KMS-11 (cell line): ENCODE measurements at regions not wholly inside any gene's neighbourhood (a gene's known extent, or its start where the extent isn't known, plus 50 kb on each side); places are given as distances from the start of the nearest gene placed in this dataset.
"Not testable (repeated sequence)": the region's sequence is repeated elsewhere in the genome, so short reads cannot be mapped to it uniquely, and the experiment has no call there.

Experiments used
- H2AFZ ChIP-seq: fragments of 200-600 bp; sonication (generic); 2 replicates; pipeline ENCODE4 v1.6.1; 2016; ENCODE audit warnings: antibody characterized with exemption, mixed run types, low read depth
- H3K27ac ChIP-seq: fragments of 200-600 bp; sonication (generic); 2 replicates; pipeline ENCODE4 v1.6.1; 2016; ENCODE audit warnings: mild to moderate bottlenecking, mixed run types
- H3K27me3 ChIP-seq: fragments of 200-600 bp; sonication (generic); 2 replicates; pipeline ENCODE4 v1.6.1; 2017; ENCODE audit warnings: mild to moderate bottlenecking, low read depth, mixed run types, moderate library complexity; ENCODE audit not compliant: insufficient read depth
- H3K36me3 ChIP-seq: fragments of 200-600 bp; sonication (generic); 2 replicates; pipeline ENCODE4 v1.6.1; 2017; ENCODE audit warnings: mild to moderate bottlenecking, mixed run types; ENCODE audit not compliant: insufficient read depth
- H3K4me1 ChIP-seq: fragments of 200-600 bp; sonication (generic); 2 replicates; pipeline ENCODE4 v1.6.1; 2016; ENCODE audit warnings: mild to moderate bottlenecking, low read depth, mixed run types; ENCODE audit not compliant: poor library complexity, severe bottlenecking
- H3K4me2 ChIP-seq: fragments of 200-600 bp; sonication (generic); 2 replicates; pipeline ENCODE4 v1.7.0; 2016; ENCODE audit warnings: mild to moderate bottlenecking, mixed run types
- H3K4me3 ChIP-seq: fragments of 200-600 bp; sonication (generic); IDR thresholded peaks from 2 replicates; pipeline ENCODE4 v1.6.1; 2017; ENCODE audit warnings: low read depth, low read length, mixed read lengths; ENCODE audit not compliant: insufficient read depth
- H3K79me2 ChIP-seq: fragments of 200-600 bp; sonication (generic); 2 replicates; pipeline ENCODE4 v1.6.1; 2016; ENCODE audit warnings: low read depth, mixed run types; ENCODE audit not compliant: insufficient read depth
- H3K9ac ChIP-seq: fragments of 200-600 bp; sonication (generic); 2 replicates; pipeline ENCODE4 v1.6.1; 2016; ENCODE audit warnings: mild to moderate bottlenecking, mixed run types
- H4K20me1 ChIP-seq: fragments of 200-600 bp; sonication (generic); 2 replicates; pipeline ENCODE4 v1.6.1; 2016; ENCODE audit warnings: mild to moderate bottlenecking, mixed run types; ENCODE audit not compliant: insufficient read depth
- CTCF ChIP-seq: fragments of 200-600 bp; sonication (generic); conservative IDR thresholded peaks from 2 replicates; pipeline ENCODE4 v1.6.1; 2017; ENCODE audit warnings: low read depth, mild to moderate bottlenecking, antibody characterized with exemption, low read length, moderate library complexity, mixed read lengths

GRCh38 chrX:138794246-138794645 lies 82.7 kb upstream of the FGF13 start:
- Histone ChIP-seq H3K4me3 (no peak overlapping the region), H3K36me3 (no peaks in the 10 kb centered on the region), H3K27me3 (no peaks in the 10 kb centered on the region), H3K79me2 (no peaks in the 10 kb centered on the region), H2AFZ (no peak overlapping the region), H3K27ac (no peak overlapping the region), H3K4me1 (no peaks in the 10 kb centered on the region), H3K4me2 (no peak overlapping the region), H3K9ac (no peak overlapping the region), H4K20me1 (no peaks in the 10 kb centered on the region)
- no peak for TF ChIP-seq CTCF

DNA sequence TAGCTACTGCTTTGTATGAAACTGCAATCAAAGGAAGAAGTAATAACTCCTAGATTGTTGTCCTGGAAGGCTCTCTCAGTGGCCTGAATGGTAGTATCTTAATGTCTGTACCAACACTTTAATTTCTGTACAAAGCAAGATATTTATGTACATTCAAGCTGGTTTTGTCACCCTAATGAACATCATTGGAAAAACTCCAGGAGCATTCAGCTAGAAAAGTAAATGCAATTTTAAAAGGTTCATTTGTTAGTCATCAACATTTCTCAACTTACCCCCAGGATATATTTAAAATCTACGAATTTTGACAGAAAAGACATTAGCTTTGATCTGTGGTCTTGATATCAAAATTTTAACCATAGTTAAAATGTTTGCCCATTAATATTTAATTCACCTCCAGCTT lies 80.0 kb upstream of the FGF13 start:
- Histone ChIP-seq H3K4me3 (no peak overlapping the region), H3K27ac (no peak overlapping the region), H3K27me3 (no peaks in the 10 kb centered on the region), H3K4me1 (no peaks in the 10 kb centered on the region), H3K36me3 (no peaks in the 10 kb centered on the region), H2AFZ (no peak overlapping the region), H3K9ac (no peak overlapping the region), H3K4me2 (no peak overlapping the region), H3K79me2 (no peaks in the 10 kb centered on the region), H4K20me1 (no peaks in the 10 kb centered on the region)
- no peak for TF ChIP-seq CTCF

GRCh38 chrX:138788771-138789170 lies 77.3 kb upstream of the FGF13 start:
- H3K79me2 ChIP-seq, result no peaks in the 10 kb centered on the region
- H3K4me2 ChIP-seq, result no peak overlapping the region
- TF ChIP-seq CTCF, result no peak

DNA sequence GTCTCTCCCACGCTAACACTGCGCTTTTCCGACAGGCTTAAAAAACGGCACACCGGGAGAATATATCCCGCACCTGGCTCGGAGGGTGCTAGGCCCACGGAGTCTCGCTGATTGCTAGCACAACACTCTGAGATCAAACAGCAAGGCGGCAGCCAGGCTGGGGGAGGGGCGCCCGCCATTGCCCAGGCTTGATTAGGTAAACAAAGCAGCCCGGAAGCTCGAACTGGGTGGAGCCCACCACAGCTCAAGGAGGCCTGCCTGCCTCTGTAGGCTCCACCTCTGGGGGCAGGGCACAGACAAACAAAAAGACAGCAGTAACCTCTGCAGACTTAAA lies 67.0 kb upstream of the FGF13 start:
- not testable (repeated sequence) for H3K36me3 ChIP-seq, H3K79me2 ChIP-seq, H3K27me3 ChIP-seq, H3K4me3 ChIP-seq, H4K20me1 ChIP-seq, H3K4me1 ChIP-seq, H3K4me2 ChIP-seq
- peak overlapping the region; percentile 71; the same call in 1 of the 2 replicates for H3K9ac ChIP-seq
- H3K27ac ChIP-seq, result peak overlapping the region; percentile 67
- peak overlapping the region; percentile 47; the same call in 1 of the 2 replicates for H2AFZ ChIP-seq

More at GRCh38 chrX:138788771-138789170, 77.3 kb upstream of the FGF13 start:
- Histone ChIP-seq H4K20me1 (no peaks in the 10 kb centered on the region), H3K36me3 (no peaks in the 10 kb centered on the region), H3K27ac (no peak overlapping the region), H3K4me3 (no peak overlapping the region), H3K4me1 (no peaks in the 10 kb centered on the region), H3K27me3 (no peaks in the 10 kb centered on the region), H3K9ac (no peak overlapping the region), H2AFZ (no peak overlapping the region)

DNA sequence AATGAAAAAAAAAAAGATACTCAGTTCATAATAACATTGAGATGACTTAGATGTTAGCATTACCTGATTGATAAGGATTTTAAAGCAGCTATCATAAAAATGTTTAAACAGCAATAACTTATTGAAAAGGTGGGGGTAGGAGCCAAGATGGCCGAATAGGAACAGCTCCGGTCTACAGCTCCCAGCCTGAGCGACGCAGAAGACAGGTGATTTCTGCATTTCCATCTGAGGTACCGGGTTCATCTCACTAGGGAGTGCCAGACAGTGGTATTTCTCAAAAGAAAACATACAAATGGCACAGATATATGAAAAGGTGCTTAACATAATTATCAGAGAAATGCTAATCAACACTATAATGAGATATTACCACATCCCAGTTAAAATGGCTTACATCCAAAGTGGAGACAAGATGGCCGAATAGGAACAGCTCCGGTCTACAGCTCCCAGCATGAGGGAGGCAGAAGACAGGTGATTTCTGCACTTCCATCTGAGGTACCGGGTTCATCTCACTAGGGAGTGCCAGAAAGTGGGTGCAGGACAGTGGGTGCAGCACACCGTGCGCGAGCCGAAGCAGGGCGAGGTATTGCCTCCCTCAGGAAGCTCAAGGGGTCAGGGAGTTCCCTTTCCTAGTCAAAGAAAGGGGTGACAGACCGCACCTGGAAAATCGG lies 66.5 kb upstream of the FGF13 start:
- H3K4me2 ChIP-seq, H3K4me3 ChIP-seq: not testable (repeated sequence)

More for the DNA sequence above, 66.5 kb upstream of the FGF13 start:
- not testable (repeated sequence) for H4K20me1 ChIP-seq, H3K27me3 ChIP-seq, H3K36me3 ChIP-seq, H3K79me2 ChIP-seq, H3K4me1 ChIP-seq
- H2AFZ ChIP-seq, result peak overlapping the region; percentile 47; the same call in 1 of the 2 replicates
- peak overlapping the region; percentile 71; the same call in 1 of the 2 replicates for H3K9ac ChIP-seq
- H3K27ac ChIP-seq, result peak overlapping the region; percentile 67
